ENCODE measurements at regions not wholly inside any gene's neighbourhood (a gene's known extent, or its start where the extent isn't known, plus 50 kb on each side); places are given as distances from the start of the nearest gene placed in this dataset.

- TF ChIP-seq CTCF (IDR thresholded peaks at IDR 0.05; ENCODE audit: borderline replicate concordance, insufficient read depth, low read depth, low read length): no peak
- no peak overlapping the region for H3K4me3 ChIP-seq (ENCODE audit: low read depth, low read length)
Observed at GRCh38 chr20:17107127-17107526, 119.7 kb upstream of the PCSK2 start.

DNA sequence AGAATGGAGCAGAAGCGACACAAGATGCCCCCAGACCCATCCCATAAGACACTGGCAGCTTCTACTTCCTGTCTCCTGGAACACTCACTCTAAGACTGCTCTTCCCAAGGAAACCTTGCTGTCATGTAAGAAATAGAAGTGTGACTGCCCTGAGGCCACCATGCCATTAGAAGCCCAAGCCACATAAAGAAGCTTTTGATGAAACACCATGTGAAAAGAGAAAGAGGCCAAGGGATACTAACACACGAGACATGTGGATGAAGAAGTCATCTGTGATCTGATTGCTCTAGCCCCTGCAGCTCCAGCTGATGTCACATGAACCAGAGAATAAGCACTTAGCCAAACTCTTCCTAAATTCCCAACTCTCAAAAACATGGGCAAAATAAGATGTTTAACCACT, 117.9 kb upstream of the PCSK2 start:
- H3K4me3 ChIP-seq (ENCODE audit: low read depth, low read length): no peak overlapping the region
- TF ChIP-seq CTCF (IDR thresholded peaks at IDR 0.05; ENCODE audit: borderline replicate concordance, insufficient read depth, low read depth, low read length): no peak

GRCh38 chr20:17109307-17109706, 117.5 kb upstream of the PCSK2 start:
- TF ChIP-seq CTCF (IDR thresholded peaks at IDR 0.05; ENCODE audit: borderline replicate concordance, insufficient read depth, low read depth, low read length): no peak
- no peak overlapping the region for H3K4me3 ChIP-seq (ENCODE audit: low read depth, low read length)

DNA sequence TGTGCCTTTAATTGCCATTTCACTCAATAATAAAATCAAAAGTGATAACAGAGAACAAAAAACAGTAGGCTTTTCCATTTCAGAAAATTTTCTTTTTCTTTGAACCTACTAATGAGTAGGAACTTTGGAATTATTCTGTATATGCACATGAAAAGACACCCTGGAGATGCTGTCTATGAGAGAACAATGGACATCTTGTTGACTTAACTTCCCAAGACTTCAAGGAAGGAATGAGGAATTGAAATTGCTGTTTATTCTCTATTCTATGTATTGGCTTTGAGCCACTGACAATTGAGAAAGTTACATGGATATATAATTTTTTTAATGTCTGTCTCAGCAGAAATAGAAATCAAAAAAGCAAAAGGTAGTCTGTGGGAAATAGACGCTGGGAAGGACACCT, 98.6 kb upstream of the PCSK2 start:
- TF ChIP-seq CTCF (IDR thresholded peaks at IDR 0.05; ENCODE audit: borderline replicate concordance, insufficient read depth, low read depth, low read length): no peak
- H3K4me3 ChIP-seq (ENCODE audit: low read depth, low read length): no peak overlapping the region

DNA sequence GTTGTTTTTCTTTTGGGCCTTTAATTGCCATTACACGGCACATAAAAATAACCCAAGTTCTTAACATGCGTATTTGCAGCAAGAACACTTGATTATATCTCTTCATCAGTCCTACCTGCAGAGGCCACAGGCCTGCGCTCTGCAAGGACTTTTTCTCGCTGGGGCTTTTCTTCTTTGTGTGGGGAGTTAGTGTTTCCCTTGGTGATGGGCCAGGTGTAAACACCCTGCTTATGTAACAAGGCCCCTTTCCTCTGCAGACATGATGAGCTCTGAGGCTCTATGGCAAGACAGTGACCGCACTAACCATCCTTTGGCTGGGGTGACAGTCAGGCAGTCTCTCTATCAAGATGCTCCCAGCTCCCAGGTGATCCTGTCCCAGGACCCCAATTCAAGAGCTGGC, 97.8 kb upstream of the PCSK2 start:
- no peak for TF ChIP-seq CTCF (IDR thresholded peaks at IDR 0.05; ENCODE audit: borderline replicate concordance, insufficient read depth, low read depth, low read length)

GRCh38 chr20:17137692-17138091, 89.1 kb upstream of the PCSK2 start:
- H3K4me3 ChIP-seq (ENCODE audit: low read depth, low read length): no peak overlapping the region
- no peak for TF ChIP-seq CTCF (IDR thresholded peaks at IDR 0.05; ENCODE audit: borderline replicate concordance, insufficient read depth, low read depth, low read length)

More for the DNA sequence above, 97.8 kb upstream of the PCSK2 start:
- H3K4me3 ChIP-seq (ENCODE audit: low read depth, low read length): no peak overlapping the region

GRCh38 chr20:17138237-17138636, 88.6 kb upstream of the PCSK2 start:
- no peak overlapping the region for H3K4me3 ChIP-seq (ENCODE audit: low read depth, low read length)
- no peak for TF ChIP-seq CTCF (IDR thresholded peaks at IDR 0.05; ENCODE audit: borderline replicate concordance, insufficient read depth, low read depth, low read length)
